Neural progenitor cell (in vitro differentiated cells): ENCODE measurements at regions not wholly inside any gene's neighbourhood (a gene's known extent, or its start where the extent isn't known, plus 50 kb on each side); places are given as distances from the start of the nearest gene placed in this dataset.

Experiments
- DNase-seq: peaks from one replicate; pipeline ENCODE4 v3.0.0-alpha.2; 2016; ENCODE audit warnings: low spot score
- H2AFZ ChIP-seq: fragments of 200-600 bp; sonication (generic); replicated peaks from 2 replicates; pipeline ENCODE4 v1.6.1; 2016; ENCODE audit warnings: antibody characterized with exemption
- H3F3A ChIP-seq: fragments of 200-600 bp; sonication (generic); 2 replicates; pipeline ENCODE4 v1.6.1; 2016; ENCODE audit warnings: antibody characterized with exemption, low read depth
- H3K27ac ChIP-seq: fragments of 200-600 bp; sonication (generic); 2 replicates; pipeline ENCODE4 v1.5.1; 2016; ENCODE audit warnings: mild to moderate bottlenecking
- H3K27me3 ChIP-seq: fragments of 200-600 bp; sonication (generic); 2 replicates; pipeline ENCODE4 v1.6.1; 2016; ENCODE audit warnings: mild to moderate bottlenecking, moderate library complexity
- H3K36me3 ChIP-seq: fragments of 200-600 bp; sonication (generic); 2 replicates; pipeline ENCODE4 v1.5.1; 2016
- H3K4me1 ChIP-seq: fragments of 200-600 bp; sonication (generic); 2 replicates; pipeline ENCODE4 v1.6.1; 2016; ENCODE audit warnings: mixed run types
- H3K4me2 ChIP-seq: fragments of 200-600 bp; sonication (generic); 2 replicates; pipeline ENCODE4 v1.6.1; 2016
- H3K4me3 ChIP-seq: fragments of 200-600 bp; sonication (generic); 2 replicates; pipeline ENCODE4 v1.5.1; 2016
- H3K79me2 ChIP-seq: fragments of 200-600 bp; sonication (generic); 2 replicates; pipeline ENCODE4 v1.6.1; 2016; ENCODE audit warnings: low read depth
- H3K9ac ChIP-seq: fragments of 200-600 bp; sonication (generic); 2 replicates; pipeline ENCODE4 v1.6.1; 2016
- H3K9me3 ChIP-seq: fragments of 200-600 bp; sonication (generic); 2 replicates; pipeline ENCODE4 v1.5.1; 2016; ENCODE audit warnings: low read depth
- H4K20me1 ChIP-seq: fragments of 200-600 bp; sonication (generic); 2 replicates; pipeline ENCODE4 v1.6.1; 2016; ENCODE audit warnings: low read depth
- H3K27ac Mint-ChIP-seq: 3 replicates; pipeline ENCODE4 v1.8.0; 2021; ENCODE audit warnings: mixed read lengths
- H3K27me3 Mint-ChIP-seq: 2 replicates; pipeline ENCODE4 v1.8.0; 2022; ENCODE audit warnings: low read depth, mild to moderate bottlenecking, inconsistent platforms, moderate library complexity, mixed read lengths; ENCODE audit not compliant: insufficient read depth
- H3K36me3 Mint-ChIP-seq: 3 replicates; pipeline ENCODE4 v1.8.0; 2021; ENCODE audit warnings: mixed read lengths
- H3K4me1 Mint-ChIP-seq: 3 replicates; pipeline ENCODE4 v1.8.0; 2021; ENCODE audit warnings: mixed read lengths
- H3K4me3 Mint-ChIP-seq: 3 replicates; pipeline ENCODE4 v1.8.0; 2021; ENCODE audit warnings: mild to moderate bottlenecking, moderate library complexity, mixed read lengths
- H3K9me3 Mint-ChIP-seq: 3 replicates; pipeline ENCODE4 v1.8.0; 2020; ENCODE audit warnings: mixed read lengths
- CTCF ChIP-seq: fragments of 200-600 bp; sonication (generic); IDR thresholded peaks from 2 replicates; pipeline ENCODE4 v1.5.1; 2017; ENCODE audit warnings: antibody characterized with exemption, mild to moderate bottlenecking
- EZH2 ChIP-seq: fragments of 200-600 bp; sonication (generic); IDR thresholded peaks from 2 replicates; pipeline ENCODE4 v1.6.1; 2017; ENCODE audit warnings: antibody characterized with exemption, mild to moderate bottlenecking, moderate library complexity
- EZH2phosphoT487 ChIP-seq: fragments of 200-600 bp; sonication (generic); IDR thresholded peaks from 2 replicates; pipeline ENCODE4 v1.6.1; 2017; ENCODE audit warnings: antibody characterized with exemption

DNA sequence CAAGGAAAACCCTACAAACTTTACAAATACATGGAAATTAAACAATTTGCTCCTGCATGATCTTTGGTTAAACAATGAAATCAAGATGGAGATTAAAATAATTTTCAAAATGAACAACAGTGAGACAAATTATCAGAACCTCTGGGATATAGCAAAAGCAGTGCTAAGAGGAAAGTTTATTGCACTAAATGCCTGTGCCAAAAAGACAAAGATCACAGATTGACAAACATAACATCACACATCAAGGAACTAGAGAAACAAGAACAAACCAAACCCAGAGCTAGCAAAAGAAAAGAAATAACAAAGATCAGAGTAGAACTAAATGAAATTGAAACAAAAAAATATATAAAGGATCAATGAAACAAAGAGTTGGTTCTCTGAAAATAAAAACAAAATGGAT, 95.2 kb upstream of the FBXO11 start:
- Mint-ChIP-seq H3K9me3 (no peaks in the 10 kb centered on the region), H3K4me3 (no peak overlapping the region), H3K27ac (no peak overlapping the region), H3K36me3 (no peaks in the 10 kb centered on the region), H3K27me3 (no peaks in the 10 kb centered on the region), H3K4me1 (no peaks in the 10 kb centered on the region)
- Histone ChIP-seq H2AFZ (peak overlapping the region; percentile 31), H4K20me1 (no peaks in the 10 kb centered on the region), H3K9me3 (no peaks in the 10 kb centered on the region), H3K79me2 (no peaks in the 10 kb centered on the region), H3K27me3 (no peaks in the 10 kb centered on the region), H3K9ac (no peak overlapping the region), H3K36me3 (peaks cover 9% of the 10 kb centered on the region), H3K27ac (no peak overlapping the region), H3K4me1 (peaks cover 3% of the 10 kb centered on the region), H3F3A (no peaks in the 10 kb centered on the region), H3K4me3 (no peak overlapping the region), H3K4me2 (no peak overlapping the region)
- no peak for TF ChIP-seq EZH2
- TF ChIP-seq EZH2phosphoT487: no peak
- no peak for TF ChIP-seq CTCF
- no peak for DNase-seq

- H3K4me3 ChIP-seq: no peak overlapping the region
- H3F3A ChIP-seq: no peaks in the 10 kb centered on the region
- H4K20me1 ChIP-seq: no peaks in the 10 kb centered on the region
- H3K27me3 ChIP-seq: no peaks in the 10 kb centered on the region
- Mint-ChIP-seq H3K4me3 (no peak overlapping the region), H3K27ac (no peak overlapping the region), H3K9me3 (no peaks in the 10 kb centered on the region), H3K4me1 (no peaks in the 10 kb centered on the region), H3K36me3 (no peaks in the 10 kb centered on the region), H3K27me3 (no peaks in the 10 kb centered on the region)
- H3K9me3 ChIP-seq: no peaks in the 10 kb centered on the region
- TF ChIP-seq EZH2 (no peak), CTCF (no peak), EZH2phosphoT487 (no peak)
- H3K79me2 ChIP-seq: no peaks in the 10 kb centered on the region
- no peak overlapping the region for H3K4me2 ChIP-seq
- peaks cover 9% of the 10 kb centered on the region for H3K36me3 ChIP-seq
- no peak overlapping the region for H2AFZ ChIP-seq
- no peak overlapping the region for H3K9ac ChIP-seq
- no peak for DNase-seq
- peaks cover 3% of the 10 kb centered on the region for H3K4me1 ChIP-seq
- no peak overlapping the region for H3K27ac ChIP-seq
Measured at GRCh38 chr2:48006094-48006493, 99.8 kb upstream of the FBXO11 start.

DNA sequence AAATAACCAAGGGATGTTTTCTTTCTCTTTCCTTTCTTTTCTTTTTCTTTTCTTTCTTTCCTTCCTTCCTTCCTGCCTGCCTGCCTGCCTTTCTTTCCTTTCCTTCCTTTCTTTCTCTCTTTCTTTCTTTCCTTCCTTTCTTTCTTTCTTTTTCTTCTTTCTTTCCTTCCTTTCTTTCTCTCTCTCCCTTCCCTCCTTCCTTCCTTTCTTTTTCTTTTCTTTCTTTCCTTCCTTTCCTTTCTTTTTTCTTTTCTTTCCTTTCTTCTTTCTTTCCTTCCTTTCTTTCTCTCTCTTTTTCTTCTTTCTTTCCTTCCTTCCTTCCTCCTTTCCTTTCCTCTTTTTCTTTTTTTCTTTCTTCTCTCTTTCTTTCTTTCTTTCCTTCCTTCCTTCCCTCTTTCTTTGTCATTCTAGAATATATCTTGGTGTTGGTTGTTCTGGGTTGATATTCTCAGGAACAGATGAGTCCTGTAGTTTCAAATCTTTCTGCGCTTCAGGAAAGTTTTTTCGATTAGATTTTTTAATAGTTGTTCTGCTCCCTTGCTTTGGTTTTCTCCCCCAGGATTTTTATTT, 101.5 kb upstream of the FBXO11 start:
- Histone ChIP-seq H3F3A (no peaks in the 10 kb centered on the region), H3K27ac (no peak overlapping the region), H3K9ac (no peak overlapping the region), H4K20me1 (no peaks in the 10 kb centered on the region), H3K4me3 (no peak overlapping the region), H3K9me3 (no peaks in the 10 kb centered on the region), H3K79me2 (no peaks in the 10 kb centered on the region), H2AFZ (no peak overlapping the region), H3K4me1 (no peaks in the 10 kb centered on the region), H3K4me2 (no peak overlapping the region), H3K36me3 (peaks cover 9% of the 10 kb centered on the region), H3K27me3 (no peaks in the 10 kb centered on the region)
- Mint-ChIP-seq H3K9me3 (no peaks in the 10 kb centered on the region), H3K36me3 (no peaks in the 10 kb centered on the region), H3K27me3 (no peaks in the 10 kb centered on the region), H3K27ac (no peak overlapping the region), H3K4me3 (no peak overlapping the region), H3K4me1 (no peaks in the 10 kb centered on the region)
- no peak for DNase-seq
- TF ChIP-seq EZH2phosphoT487 (no peak), EZH2 (no peak), CTCF (no peak)
